ENCODE measurements at regions not wholly inside any gene's neighbourhood (a gene's known extent, or its start where the extent isn't known, plus 50 kb on each side); places are given as distances from the start of the nearest gene placed in this dataset.
"Not testable (repeated sequence)": the region's sequence is repeated elsewhere in the genome, so short reads cannot be mapped to it uniquely, and the experiment has no call there.

GRCh38 chr6:100217225-100218012, 223.4 kb upstream of the MCHR2 start:
- ChIA-PET CTCF (no interaction called here), POLR2A (no interaction called here)
- Mint-ChIP-seq H3K4me1 (ENCODE audit: low read depth) (no peaks in the 10 kb centered on the region), H3K27me3 (ENCODE audit: low read depth) (no peaks in the 10 kb centered on the region), H3K36me3 (ENCODE audit: low read depth) (no peaks in the 10 kb centered on the region), H3K9me3 (ENCODE audit: insufficient read depth) (no peaks in the 10 kb centered on the region), H3K4me3 (no peak overlapping the region), H3K27ac (no peak overlapping the region)
- DNase-seq (no peak), ATAC-seq (no peak)

GRCh38 chr6:100216760-100217159, 222.7 kb upstream of the MCHR2 start:
- ChIA-PET POLR2A (no interaction called here), CTCF (no interaction called here)
- H3K4me1 Mint-ChIP-seq (ENCODE audit: low read depth) = no peaks in the 10 kb centered on the region
- H3K4me3 Mint-ChIP-seq = no peak overlapping the region
- no peak overlapping the region for H3K27ac Mint-ChIP-seq
- no peaks in the 10 kb centered on the region for H3K27me3 Mint-ChIP-seq (ENCODE audit: low read depth)
- no peaks in the 10 kb centered on the region for H3K9me3 Mint-ChIP-seq (ENCODE audit: insufficient read depth)
- ATAC-seq (no peak), DNase-seq (no peak)
- no peaks in the 10 kb centered on the region for H3K36me3 Mint-ChIP-seq (ENCODE audit: low read depth)

- DNase-seq (no peak), ATAC-seq (no peak)
- Mint-ChIP-seq H3K27me3 (ENCODE audit: low read depth) (no peaks in the 10 kb centered on the region), H3K4me3 (no peak overlapping the region), H3K36me3 (ENCODE audit: low read depth) (no peaks in the 10 kb centered on the region), H3K9me3 (ENCODE audit: insufficient read depth) (no peaks in the 10 kb centered on the region), H3K27ac (no peak overlapping the region), H3K4me1 (ENCODE audit: low read depth) (no peaks in the 10 kb centered on the region)
- CTCF ChIA-PET = no interaction called here
- POLR2A ChIA-PET = no interaction called here
Measured at GRCh38 chr6:100212131-100212530, 218.1 kb upstream of the MCHR2 start.

GRCh38 chr6:100210137-100211117, 216.4 kb upstream of the MCHR2 start:
- H3K27ac Mint-ChIP-seq = no peak overlapping the region
- no peaks in the 10 kb centered on the region for H3K27me3 Mint-ChIP-seq (ENCODE audit: low read depth)
- DNase-seq (no peak), ATAC-seq (no peak)
- no peaks in the 10 kb centered on the region for H3K9me3 Mint-ChIP-seq (ENCODE audit: insufficient read depth)
- no peak overlapping the region for H3K4me3 Mint-ChIP-seq
- ChIA-PET POLR2A (no interaction called here), CTCF (no interaction called here)
- no peaks in the 10 kb centered on the region for H3K36me3 Mint-ChIP-seq (ENCODE audit: low read depth)
- no peaks in the 10 kb centered on the region for H3K4me1 Mint-ChIP-seq (ENCODE audit: low read depth)

GRCh38 chr6:100209323-100210136, 215.5 kb upstream of the MCHR2 start:
- H3K27ac Mint-ChIP-seq = no peak overlapping the region
- H3K27me3 Mint-ChIP-seq (ENCODE audit: low read depth) = no peaks in the 10 kb centered on the region
- no peaks in the 10 kb centered on the region for H3K36me3 Mint-ChIP-seq (ENCODE audit: low read depth)
- no peak overlapping the region for H3K4me3 Mint-ChIP-seq
- ChIA-PET CTCF (no interaction called here), POLR2A (no interaction called here)
- H3K4me1 Mint-ChIP-seq (ENCODE audit: low read depth) = no peaks in the 10 kb centered on the region
- no peaks in the 10 kb centered on the region for H3K9me3 Mint-ChIP-seq (ENCODE audit: insufficient read depth)
- DNase-seq (no peak), ATAC-seq (no peak)

GRCh38 chr6:100203400-100203799, 209.4 kb upstream of the MCHR2 start:
- Mint-ChIP-seq H3K9me3 (ENCODE audit: insufficient read depth) (no peaks in the 10 kb centered on the region), H3K4me3 (no peak overlapping the region), H3K4me1 (ENCODE audit: low read depth) (no peaks in the 10 kb centered on the region), H3K36me3 (ENCODE audit: low read depth) (no peaks in the 10 kb centered on the region), H3K27ac (no peak overlapping the region), H3K27me3 (ENCODE audit: low read depth) (no peaks in the 10 kb centered on the region)
- POLR2A ChIA-PET = no interaction called here
- DNase-seq = no peak
- CTCF ChIA-PET = no interaction called here
- no peak for ATAC-seq

GRCh38 chr6:100202417-100203194, 208.6 kb upstream of the MCHR2 start:
- no peak overlapping the region for H3K4me3 Mint-ChIP-seq
- ATAC-seq (no peak), DNase-seq (no peak)
- no peak overlapping the region for H3K27ac Mint-ChIP-seq
- no peaks in the 10 kb centered on the region for H3K36me3 Mint-ChIP-seq (ENCODE audit: low read depth)
- H3K27me3 Mint-ChIP-seq (ENCODE audit: low read depth) = no peaks in the 10 kb centered on the region
- ChIA-PET CTCF (no interaction called here), POLR2A (no interaction called here)
- H3K4me1 Mint-ChIP-seq (ENCODE audit: low read depth) = no peaks in the 10 kb centered on the region
- no peaks in the 10 kb centered on the region for H3K9me3 Mint-ChIP-seq (ENCODE audit: insufficient read depth)

GRCh38 chr6:100196214-100196982, 202.4 kb upstream of the MCHR2 start:
- DNase-seq; H3K4me3 Mint-ChIP-seq; POLR2A ChIA-PET; H3K36me3 Mint-ChIP-seq (ENCODE audit: low read depth); ATAC-seq; H3K9me3 Mint-ChIP-seq (ENCODE audit: insufficient read depth); H3K27me3 Mint-ChIP-seq (ENCODE audit: low read depth); H3K4me1 Mint-ChIP-seq (ENCODE audit: low read depth); H3K27ac Mint-ChIP-seq; CTCF ChIA-PET: not testable (repeated sequence)

- CTCF ChIA-PET; H3K4me3 Mint-ChIP-seq; ATAC-seq; POLR2A ChIA-PET; H3K9me3 Mint-ChIP-seq (ENCODE audit: insufficient read depth); DNase-seq; H3K4me1 Mint-ChIP-seq (ENCODE audit: low read depth); H3K36me3 Mint-ChIP-seq (ENCODE audit: low read depth); H3K27ac Mint-ChIP-seq; H3K27me3 Mint-ChIP-seq (ENCODE audit: low read depth): not testable (repeated sequence)
Measured at GRCh38 chr6:100195244-100195643, 201.2 kb upstream of the MCHR2 start.

GRCh38 chr6:100194535-100194934, 200.5 kb upstream of the MCHR2 start:
- ChIA-PET CTCF (no interaction called here), POLR2A (no interaction called here)
- H3K27me3 Mint-ChIP-seq (ENCODE audit: low read depth) = no peaks in the 10 kb centered on the region
- DNase-seq (no peak), ATAC-seq (no peak)
- no peaks in the 10 kb centered on the region for H3K9me3 Mint-ChIP-seq (ENCODE audit: insufficient read depth)
- H3K27ac Mint-ChIP-seq = no peak overlapping the region
- H3K36me3 Mint-ChIP-seq (ENCODE audit: low read depth) = no peaks in the 10 kb centered on the region
- H3K4me1 Mint-ChIP-seq (ENCODE audit: low read depth) = no peaks in the 10 kb centered on the region
- no peak overlapping the region for H3K4me3 Mint-ChIP-seq

- Mint-ChIP-seq H3K27ac (no peak overlapping the region), H3K4me1 (ENCODE audit: low read depth) (no peaks in the 10 kb centered on the region), H3K27me3 (ENCODE audit: low read depth) (no peaks in the 10 kb centered on the region), H3K36me3 (ENCODE audit: low read depth) (no peaks in the 10 kb centered on the region), H3K4me3 (no peak overlapping the region), H3K9me3 (ENCODE audit: insufficient read depth) (no peaks in the 10 kb centered on the region)
- CTCF ChIA-PET = no interaction called here
- POLR2A ChIA-PET = no interaction called here
- ATAC-seq (no peak), DNase-seq (no peak)
Measured at GRCh38 chr6:100188754-100189153, 194.7 kb upstream of the MCHR2 start.
